ENCODE measurements at regions not wholly inside any gene's neighbourhood (a gene's known extent, or its start where the extent isn't known, plus 50 kb on each side); places are given as distances from the start of the nearest gene placed in this dataset.
A peak's percentile ranks its signal among the peaks of the same experiment; 100 is the strongest.

DNA sequence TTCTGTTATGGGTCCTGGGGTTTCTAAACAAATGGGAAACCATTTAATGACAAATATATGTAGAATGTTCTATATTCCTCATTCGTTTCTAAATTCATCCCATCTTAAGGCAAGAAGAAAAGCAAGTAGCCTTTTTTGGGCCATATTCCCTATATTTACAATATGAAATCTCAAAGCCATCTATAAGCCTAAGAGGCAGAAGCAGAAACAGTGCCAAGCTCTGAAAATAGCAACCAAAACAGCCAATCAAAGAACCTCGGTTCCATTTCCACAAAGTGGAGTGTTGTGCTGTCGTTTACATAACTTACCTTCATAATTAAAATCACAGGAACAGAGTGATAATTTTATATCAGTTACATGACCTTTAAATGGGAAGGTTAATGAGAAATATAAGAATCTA, 330.6 kb upstream of the GATB start:
- no peak for ATAC-seq
- H3K27me3 ChIP-seq (ENCODE audit: control insufficient read depth in 2 of 2, insufficient read depth in 2 of 2, low read length in 2 of 2): no peaks in the 10 kb centered on the region
- ChIA-PET POLR2A (interaction anchor here (0.7 to 6.0 kb wide), 3 partner anchors 9 to 13 kb away, joined by 3 to 39 read pairs (median 4); no protein-coding TSS in a partner anchor), CTCF (no interaction called here)
- peaks cover 27 to 89% (median 74%) of the 10 kb centered on the region in 7 donors for H3K4me1 Mint-ChIP-seq
- no peak overlapping the region for H3K27ac ChIP-seq (ENCODE audit: low read depth, low read length)
- intact Hi-C loops (cut with micrococcal nuclease): no loop called here
- H3K4me3 ChIP-seq (ENCODE audit: low read length): no peak overlapping the region
- H3K27ac Mint-ChIP-seq: no peak overlapping the region
- H3K36me3 Mint-ChIP-seq: peaks cover 0 to 23% (median 0%) of the 10 kb centered on the region in 5 donors
- no peaks in the 10 kb centered on the region for H3K36me3 ChIP-seq (ENCODE audit: control insufficient read depth in 2 of 3, insufficient read depth in 3 of 3, low read length in 3 of 3)
- DNase-seq: no peak
- H3K4me1 ChIP-seq (ENCODE audit: control insufficient read depth in 2 of 2, insufficient read depth in 2 of 2, low read length in 2 of 2): peaks cover 16 to 60% of the 10 kb centered on the region in 2 donors
- peaks cover 0 to 2% (median 0%) of the 10 kb centered on the region in 11 donors for H3K9me3 Mint-ChIP-seq
- H3K4me3 Mint-ChIP-seq: no peak overlapping the region
- H3K27me3 Mint-ChIP-seq: no peaks in the 10 kb centered on the region
- H3K9me3 ChIP-seq (ENCODE audit: control insufficient read depth in 2 of 3, low read length in 3 of 3): no peaks in the 10 kb centered on the region

GRCh38 chr4:152090543-152090942, 329.7 kb upstream of the GATB start:
- Mint-ChIP-seq H3K27ac (peak overlapping the region in 5 of 9 donors; percentile 70 to 96 (median 92)), H3K36me3 (peaks cover 0 to 21% (median 0%) of the 10 kb centered on the region in 5 donors), H3K9me3 (peaks cover 0 to 2% (median 0%) of the 10 kb centered on the region in 11 donors), H3K4me1 (peaks cover 29 to 88% (median 74%) of the 10 kb centered on the region in 7 donors), H3K27me3 (no peaks in the 10 kb centered on the region), H3K4me3 (peak overlapping the region in 6 of 10 donors; percentile 17 to 71 (median 62))
- intact Hi-C loops (cut with micrococcal nuclease): loop anchor here in 1 of 2 donors (1.0 kb wide), 2 partner anchors 10 kb away; no protein-coding TSS in a partner anchor
- Histone ChIP-seq H3K9me3 (ENCODE audit: control insufficient read depth in 2 of 3, low read length in 3 of 3) (no peaks in the 10 kb centered on the region), H3K4me3 (ENCODE audit: low read length) (no peak overlapping the region), H3K4me1 (ENCODE audit: control insufficient read depth in 2 of 2, insufficient read depth in 2 of 2, low read length in 2 of 2) (peaks cover 8 to 51% of the 10 kb centered on the region in 2 donors), H3K27ac (ENCODE audit: low read depth, low read length) (no peak overlapping the region), H3K36me3 (ENCODE audit: control insufficient read depth in 2 of 3, insufficient read depth in 3 of 3, low read length in 3 of 3) (no peaks in the 10 kb centered on the region), H3K27me3 (ENCODE audit: control insufficient read depth in 2 of 2, insufficient read depth in 2 of 2, low read length in 2 of 2) (no peaks in the 10 kb centered on the region)
- DNase-seq (peak in 3 of 9 donors; percentile 16 to 44 (median 39)), ATAC-seq (no peak)
- CTCF ChIA-PET: interaction anchor here (1.3 to 1.5 kb wide), 2 partner anchors 9 to 12 kb away, joined by 5 read pairs; no protein-coding TSS in a partner anchor
- POLR2A ChIA-PET: interaction anchor here (0.6 to 6.0 kb wide), 7 partner anchors 10 to 340 kb away, joined by 3 to 39 read pairs (median 3); no protein-coding TSS in a partner anchor

DNA sequence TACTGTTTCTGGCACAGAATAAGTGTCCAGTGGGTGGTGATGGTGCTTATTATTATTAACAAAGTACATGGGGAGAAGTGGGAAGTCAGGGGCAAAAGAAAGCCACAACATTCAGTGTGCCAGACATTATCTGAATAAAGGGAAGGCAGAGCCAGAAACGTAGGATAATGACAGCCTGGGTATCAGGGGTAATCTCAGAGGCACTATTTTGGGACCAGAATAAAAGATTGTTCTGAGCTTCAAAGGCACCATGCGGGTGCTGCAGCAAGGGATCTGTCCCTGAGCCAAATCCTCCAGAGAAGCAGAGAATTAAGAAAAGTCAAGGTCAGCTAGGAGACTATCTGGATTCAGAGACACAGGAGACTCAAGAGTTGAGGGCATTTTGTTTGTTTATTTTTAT, 328.8 kb upstream of the GATB start:
- Histone ChIP-seq H3K36me3 (ENCODE audit: control insufficient read depth in 2 of 3, insufficient read depth in 3 of 3, low read length in 3 of 3) (no peaks in the 10 kb centered on the region), H3K27ac (ENCODE audit: low read depth, low read length) (no peak overlapping the region), H3K4me3 (ENCODE audit: low read length) (no peak overlapping the region), H3K27me3 (ENCODE audit: control insufficient read depth in 2 of 2, insufficient read depth in 2 of 2, low read length in 2 of 2) (no peaks in the 10 kb centered on the region), H3K4me1 (ENCODE audit: control insufficient read depth in 2 of 2, insufficient read depth in 2 of 2, low read length in 2 of 2) (peaks cover 0 to 42% of the 10 kb centered on the region in 2 donors), H3K9me3 (ENCODE audit: control insufficient read depth in 2 of 3, low read length in 3 of 3) (no peaks in the 10 kb centered on the region)
- peak overlapping the region in 7 of 9 donors; percentile 42 to 83 (median 68) for H3K27ac Mint-ChIP-seq
- peaks cover 0 to 25% (median 0%) of the 10 kb centered on the region in 5 donors for H3K36me3 Mint-ChIP-seq
- CTCF ChIA-PET: interaction anchor here (1.5 kb wide), 1 partner anchor 11 kb away, joined by 5 read pairs; no protein-coding TSS in a partner anchor
- H3K4me1 Mint-ChIP-seq: peaks cover 29 to 88% (median 74%) of the 10 kb centered on the region in 7 donors
- POLR2A ChIA-PET: interaction anchor here (0.6 to 6.0 kb wide), 6 partner anchors 10 to 339 kb away, joined by 3 to 39 read pairs (median 4); no protein-coding TSS in a partner anchor
- peak overlapping the region in 3 of 10 donors; percentile 26 to 49 (median 37) for H3K4me3 Mint-ChIP-seq
- DNase-seq (no peak), ATAC-seq (no peak)
- peaks cover 0 to 2% (median 0%) of the 10 kb centered on the region in 11 donors for H3K9me3 Mint-ChIP-seq
- no peaks in the 10 kb centered on the region for H3K27me3 Mint-ChIP-seq
- intact Hi-C loops (cut with micrococcal nuclease): no loop called here

GRCh38 chr4:152087335-152087734, 326.5 kb upstream of the GATB start:
- Mint-ChIP-seq H3K9me3 (no peaks in the 10 kb centered on the region), H3K27me3 (no peaks in the 10 kb centered on the region), H3K4me3 (peak overlapping the region in 1 of 10 donors; percentile 27), H3K27ac (peak overlapping the region in 1 of 9 donors; percentile 54), H3K36me3 (peaks cover 0 to 19% (median 0%) of the 10 kb centered on the region in 5 donors), H3K4me1 (peaks cover 23 to 86% (median 72%) of the 10 kb centered on the region in 7 donors)
- Histone ChIP-seq H3K27ac (ENCODE audit: low read depth, low read length) (no peak overlapping the region), H3K27me3 (ENCODE audit: control insufficient read depth in 2 of 2, insufficient read depth in 2 of 2, low read length in 2 of 2) (no peaks in the 10 kb centered on the region), H3K4me1 (ENCODE audit: control insufficient read depth in 2 of 2, insufficient read depth in 2 of 2, low read length in 2 of 2) (peaks cover 0 to 27% of the 10 kb centered on the region in 2 donors), H3K9me3 (ENCODE audit: control insufficient read depth in 2 of 3, low read length in 3 of 3) (no peaks in the 10 kb centered on the region), H3K4me3 (ENCODE audit: low read length) (no peak overlapping the region), H3K36me3 (ENCODE audit: control insufficient read depth in 2 of 3, insufficient read depth in 3 of 3, low read length in 3 of 3) (no peaks in the 10 kb centered on the region)
- ATAC-seq (no peak), DNase-seq (no peak)
- POLR2A ChIA-PET: interaction anchor here (6.0 kb wide), 1 partner anchor 13 kb away, joined by 39 read pairs; no protein-coding TSS in a partner anchor
- CTCF ChIA-PET: no interaction called here
- intact Hi-C loops (cut with micrococcal nuclease): no loop called here

- no peaks in the 10 kb centered on the region for H3K27me3 ChIP-seq (ENCODE audit: control insufficient read depth in 2 of 2, insufficient read depth in 2 of 2, low read length in 2 of 2)
- H3K36me3 Mint-ChIP-seq: peaks cover 0 to 31% (median 0%) of the 10 kb centered on the region in 5 donors
- H3K9me3 ChIP-seq (ENCODE audit: control insufficient read depth in 2 of 3, low read length in 3 of 3): no peaks in the 10 kb centered on the region
- H3K4me1 Mint-ChIP-seq: peaks cover 38 to 88% (median 77%) of the 10 kb centered on the region in 7 donors
- peaks cover 0 to 5% (median 0%) of the 10 kb centered on the region in 11 donors for H3K9me3 Mint-ChIP-seq
- POLR2A ChIA-PET: interaction anchor here (1.4 to 1.9 kb wide), 2 partner anchors 15 to 36 kb away, joined by 3 to 7 read pairs; no protein-coding TSS in a partner anchor
- DNase-seq (peak in 6 of 9 donors; percentile 18 to 67 (median 44)), ATAC-seq (peak; percentile 67)
- no peak overlapping the region for H3K4me3 ChIP-seq (ENCODE audit: low read length)
- no peaks in the 10 kb centered on the region for H3K27me3 Mint-ChIP-seq
- CTCF ChIA-PET: no interaction called here
- peak overlapping the region in 7 of 10 donors; percentile 0 to 50 (median 27) for H3K4me3 Mint-ChIP-seq
- H3K27ac ChIP-seq (ENCODE audit: low read depth, low read length): no peak overlapping the region
- H3K27ac Mint-ChIP-seq: peak overlapping the region in 8 of 9 donors; percentile 25 to 95 (median 80)
- intact Hi-C loops (cut with micrococcal nuclease): loop anchor here in 1 of 2 donors (1.0 kb wide), 1 partner anchor 9 kb away; no protein-coding TSS in a partner anchor
- peaks cover 2 to 23% of the 10 kb centered on the region in 2 donors for H3K4me1 ChIP-seq (ENCODE audit: control insufficient read depth in 2 of 2, insufficient read depth in 2 of 2, low read length in 2 of 2)
- no peaks in the 10 kb centered on the region for H3K36me3 ChIP-seq (ENCODE audit: control insufficient read depth in 2 of 3, insufficient read depth in 3 of 3, low read length in 3 of 3)
These were observed 324.9 kb upstream of the GATB start for GRCh38 chr4:152085657-152086056.

GRCh38 chr4:152083338-152083737, 322.5 kb upstream of the GATB start:
- Histone ChIP-seq H3K4me1 (ENCODE audit: control insufficient read depth in 2 of 2, insufficient read depth in 2 of 2, low read length in 2 of 2) (peaks cover 23 to 29% of the 10 kb centered on the region in 2 donors), H3K4me3 (ENCODE audit: low read length) (no peak overlapping the region), H3K9me3 (ENCODE audit: control insufficient read depth in 2 of 3, low read length in 3 of 3) (no peaks in the 10 kb centered on the region), H3K27ac (ENCODE audit: low read depth, low read length) (no peak overlapping the region), H3K27me3 (ENCODE audit: control insufficient read depth in 2 of 2, insufficient read depth in 2 of 2, low read length in 2 of 2) (no peaks in the 10 kb centered on the region), H3K36me3 (ENCODE audit: control insufficient read depth in 2 of 3, insufficient read depth in 3 of 3, low read length in 3 of 3) (no peaks in the 10 kb centered on the region)
- Mint-ChIP-seq H3K36me3 (peaks cover 0 to 20% (median 0%) of the 10 kb centered on the region in 5 donors), H3K4me1 (peaks cover 43 to 91% (median 80%) of the 10 kb centered on the region in 7 donors), H3K27me3 (no peaks in the 10 kb centered on the region), H3K9me3 (peaks cover 0 to 5% (median 0%) of the 10 kb centered on the region in 11 donors), H3K4me3 (no peak overlapping the region), H3K27ac (peak overlapping the region in 6 of 9 donors; percentile 5 to 91 (median 48))
- DNase-seq: no peak
- POLR2A ChIA-PET: interaction anchor here (1.0 to 1.4 kb wide), 2 partner anchors 9 to 19 kb away, joined by 3 read pairs; no protein-coding TSS in a partner anchor
- intact Hi-C loops (cut with micrococcal nuclease): no loop called here
- CTCF ChIA-PET: no interaction called here
- ATAC-seq: no peak
